Esophagus muscularis mucosa (tissue), 4 donors: ENCODE measurements at regions not wholly inside any gene's neighbourhood (a gene's known extent, or its start where the extent isn't known, plus 50 kb on each side); places are given as distances from the start of the nearest gene placed in this dataset.
"Not testable (repeated sequence)": the region's sequence is repeated elsewhere in the genome, so short reads cannot be mapped to it uniquely, and the experiment has no call there.

Experiments used
- DNase-seq: peaks from one replicate; pipeline ENCODE4 v3.0.0-alpha.2; 2017; ENCODE audit errors: extremely low spot score
- H3K27ac ChIP-seq, 4 donors: fragments of 200-600 bp; sonication (generic); replicated peaks in 1 of 4; 1 replicate in 3 of 4; 2 replicates in 1 of 4; pipeline ENCODE4 v1.5.1; 2016 to 2019; ENCODE audit warnings: mild to moderate bottlenecking in 1 of 4
- H3K27me3 ChIP-seq, 4 donors: fragments of 200-600 bp; sonication (generic); one replicate each; pipeline versions ENCODE4 v1.5.1 to v1.6.0; 2016 to 2019
- H3K36me3 ChIP-seq, 4 donors: fragments of 200-600 bp; sonication (generic); one replicate each; pipeline ENCODE4 v1.5.1; 2016 to 2019
- H3K4me1 ChIP-seq, 4 donors: fragments of 200-600 bp; sonication (generic); one replicate each; pipeline ENCODE4 v1.5.1; 2016 to 2019
- H3K4me3 ChIP-seq, 4 donors: fragments of 200-600 bp; sonication (generic); 1 replicate in 2 of 4; 2 replicates in 2 of 4; pipeline ENCODE4 v1.5.1; 2016 to 2019; ENCODE audit warnings: mild to moderate bottlenecking in 4 of 4, moderate library complexity in 1 of 4
- H3K9me3 ChIP-seq, 4 donors: fragments of 200-600 bp; sonication (generic); 1 replicate in 3 of 4; 2 replicates in 1 of 4; pipeline ENCODE4 v1.5.1; 2016 to 2019
- EP300 ChIP-seq: sonication (generic); formaldehyde crosslinking; IDR thresholded peaks from one replicate; pipeline ENCODE4 v1.6.1; 2017; ENCODE audit warnings: antibody characterized with exemption
- POLR2A ChIP-seq: fragments of 450-650 bp; IDR thresholded peaks from one replicate; pipeline ENCODE4 v1.6.1; 2017; ENCODE audit warnings: antibody characterized with exemption, moderate library complexity, mild to moderate bottlenecking, low read depth
- POLR2AphosphoS5 ChIP-seq, 2 donors: sonication (generic); formaldehyde crosslinking; IDR thresholded peaks; one replicate each; pipeline ENCODE4 v1.6.1; 2017; ENCODE audit warnings: antibody characterized with exemption in 2 of 2
- WGBS: methylation state at CpG from one replicate; pipeline ENCODE4 v1.1.5; 2018; 5-methylcytosine and 5-hydroxymethylcytosine counted together
- intact Hi-C: fragments of 100-400 bp; cut with DNase I; formaldehyde crosslinking; loops from one replicate; pipeline ENCODE4 v1.15.1; 2023
- TF ChIP-seq, protein P1 (sequence below), 3 experiments: fragments of 200-600 bp in 2 of 3; fragments of 450-650 bp in 1 of 3; sonication (generic) in 2 of 3; IDR thresholded peaks; one replicate each; pipeline ENCODE4 v1.5.1; 2017 to 2019; ENCODE audit warnings: antibody characterized with exemption in 3 of 3, mild to moderate bottlenecking in 2 of 3, moderate library complexity in 1 of 3

DNA sequence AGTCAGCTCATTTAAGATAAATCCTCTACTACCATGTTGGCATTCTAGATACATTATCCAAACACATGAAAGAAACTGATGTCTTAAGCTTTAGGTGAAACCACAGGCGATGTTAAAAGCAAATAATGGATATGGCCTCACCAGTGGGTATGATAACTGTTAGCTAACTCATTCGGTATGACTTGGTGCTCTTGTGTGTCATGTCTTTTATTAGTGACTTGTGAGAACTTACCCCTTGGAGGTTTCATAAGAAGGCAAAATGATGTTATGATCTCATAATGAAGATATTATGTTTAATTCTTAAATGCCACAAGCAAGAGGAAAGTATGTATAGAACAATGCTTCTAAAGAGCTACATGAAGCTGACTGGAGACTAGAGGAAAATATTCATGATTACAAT lies 1227.0 kb downstream of the EFNA5 start:
- Histone ChIP-seq H3K9me3 (no peaks in the 10 kb centered on the region), H3K27me3 (no peaks in the 10 kb centered on the region), H3K4me1 (no peaks in the 10 kb centered on the region), H3K36me3 (no peaks in the 10 kb centered on the region), H3K4me3 (no peak overlapping the region), H3K27ac (no peak overlapping the region)
- TF ChIP-seq POLR2AphosphoS5 (IDR thresholded peaks at IDR 0.05) (no peak), POLR2A (no peak), EP300 (no peak)
- TF ChIP-seq, protein P1, sequence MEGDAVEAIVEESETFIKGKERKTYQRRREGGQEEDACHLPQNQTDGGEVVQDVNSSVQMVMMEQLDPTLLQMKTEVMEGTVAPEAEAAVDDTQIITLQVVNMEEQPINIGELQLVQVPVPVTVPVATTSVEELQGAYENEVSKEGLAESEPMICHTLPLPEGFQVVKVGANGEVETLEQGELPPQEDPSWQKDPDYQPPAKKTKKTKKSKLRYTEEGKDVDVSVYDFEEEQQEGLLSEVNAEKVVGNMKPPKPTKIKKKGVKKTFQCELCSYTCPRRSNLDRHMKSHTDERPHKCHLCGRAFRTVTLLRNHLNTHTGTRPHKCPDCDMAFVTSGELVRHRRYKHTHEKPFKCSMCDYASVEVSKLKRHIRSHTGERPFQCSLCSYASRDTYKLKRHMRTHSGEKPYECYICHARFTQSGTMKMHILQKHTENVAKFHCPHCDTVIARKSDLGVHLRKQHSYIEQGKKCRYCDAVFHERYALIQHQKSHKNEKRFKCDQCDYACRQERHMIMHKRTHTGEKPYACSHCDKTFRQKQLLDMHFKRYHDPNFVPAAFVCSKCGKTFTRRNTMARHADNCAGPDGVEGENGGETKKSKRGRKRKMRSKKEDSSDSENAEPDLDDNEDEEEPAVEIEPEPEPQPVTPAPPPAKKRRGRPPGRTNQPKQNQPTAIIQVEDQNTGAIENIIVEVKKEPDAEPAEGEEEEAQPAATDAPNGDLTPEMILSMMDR (IDR thresholded peaks at IDR 0.05) = no peak
- intact Hi-C loops = no loop called here
- 80% methylated on average over 2 of the region's 2 CpGs for WGBS
- no peak for DNase-seq

DNA sequence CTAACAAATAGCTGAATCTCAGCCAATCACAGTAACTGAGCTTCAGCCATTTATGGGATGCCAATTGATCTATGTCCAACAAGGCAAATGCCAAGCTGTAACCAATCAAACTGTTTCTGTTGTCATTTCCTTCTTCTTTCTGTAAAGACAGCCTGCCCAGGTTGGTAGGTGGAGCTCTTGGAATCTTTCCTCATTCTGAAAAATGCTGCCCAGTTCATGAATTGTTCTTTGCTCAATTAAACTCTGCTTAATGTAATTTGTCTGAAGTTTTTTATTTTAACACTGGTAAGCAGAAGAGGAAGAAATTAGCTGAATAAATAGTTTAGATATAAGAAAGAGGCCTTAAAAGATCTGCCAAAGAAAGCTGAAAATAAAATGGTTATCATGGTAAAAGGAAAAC lies 1235.6 kb downstream of the EFNA5 start:
- Histone ChIP-seq H3K4me1 (no peaks in the 10 kb centered on the region), H3K36me3 (no peaks in the 10 kb centered on the region), H3K27me3 (no peaks in the 10 kb centered on the region), H3K9me3 (peaks cover 0 to 6% (median 2%) of the 10 kb centered on the region in 4 donors), H3K27ac (no peak overlapping the region), H3K4me3 (no peak overlapping the region)
- intact Hi-C loops = no loop called here
- no peak for TF ChIP-seq EP300
- TF ChIP-seq POLR2A = no peak
- TF ChIP-seq POLR2AphosphoS5 (IDR thresholded peaks at IDR 0.05) = no peak
- TF ChIP-seq, protein P1 (IDR thresholded peaks at IDR 0.05) = no peak
- no peak for DNase-seq

DNA sequence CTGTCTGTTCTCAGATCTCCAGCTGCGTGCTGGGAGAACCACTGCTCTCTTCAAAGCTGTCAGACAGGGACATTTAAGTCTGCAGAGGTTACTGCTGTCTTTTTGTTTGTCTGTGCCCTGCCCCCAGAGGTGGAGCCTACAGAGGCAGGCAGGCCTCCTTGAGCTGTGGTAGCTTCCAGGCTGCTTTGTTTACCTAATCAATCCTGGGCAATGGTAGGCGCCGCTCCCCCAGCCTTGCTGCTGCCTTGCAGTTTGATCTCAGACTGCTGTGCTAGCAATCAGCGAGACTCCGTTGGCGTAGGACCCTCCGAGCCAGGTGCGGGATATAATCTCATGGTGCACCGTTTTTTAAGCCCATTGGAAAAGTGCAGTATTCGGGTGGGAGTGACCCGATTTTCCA lies 1240.0 kb downstream of the EFNA5 start:
- WGBS = 96% methylated on average over 9 of the region's 11 CpGs
- H3K4me1 ChIP-seq, H3K27me3 ChIP-seq, H3K9me3 ChIP-seq, H3K27ac ChIP-seq, H3K4me3 ChIP-seq, DNase-seq, intact Hi-C loops, H3K36me3 ChIP-seq: not testable (repeated sequence)

DNA sequence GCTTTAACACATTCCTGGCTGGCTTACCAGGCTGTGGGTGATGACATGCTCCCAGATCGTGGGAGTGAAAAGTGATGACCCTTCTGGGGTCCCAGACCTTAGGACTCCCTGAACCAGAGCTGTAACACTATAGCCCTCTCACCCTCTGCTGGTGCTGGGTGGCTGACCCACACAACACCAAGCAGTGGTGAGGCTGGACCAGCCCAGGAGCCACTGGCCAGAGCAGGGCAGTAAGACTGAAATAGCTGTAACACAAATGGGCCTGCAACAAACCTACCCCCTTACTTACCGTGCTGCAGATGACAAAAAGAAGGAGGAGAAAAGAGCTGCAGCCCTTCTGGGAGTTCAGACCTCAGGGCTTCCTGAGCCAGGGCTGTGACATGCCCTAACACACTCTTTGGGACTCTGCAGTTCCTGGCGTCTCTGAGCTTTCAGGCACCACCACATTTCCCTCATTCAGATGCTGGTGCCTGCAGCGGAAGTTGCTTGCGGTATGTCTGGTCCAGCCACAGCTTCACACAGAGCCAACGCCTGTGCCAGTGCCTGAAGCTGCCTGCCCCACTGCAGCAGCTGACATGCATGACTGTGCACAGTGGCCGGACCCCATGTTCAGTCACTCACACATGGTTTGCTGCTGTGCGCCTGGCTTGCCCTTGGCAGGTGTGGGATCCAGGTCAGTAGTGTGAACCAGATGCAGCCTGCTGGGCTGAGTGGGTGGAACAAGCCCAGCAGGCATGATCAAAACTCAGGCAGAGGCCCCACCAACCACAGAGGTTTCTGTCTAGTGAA lies 1247.4 kb downstream of the EFNA5 start:
- WGBS = 93% methylated on average over 8 of the region's 8 CpGs
- no peak overlapping the region for H3K4me3 ChIP-seq

DNA sequence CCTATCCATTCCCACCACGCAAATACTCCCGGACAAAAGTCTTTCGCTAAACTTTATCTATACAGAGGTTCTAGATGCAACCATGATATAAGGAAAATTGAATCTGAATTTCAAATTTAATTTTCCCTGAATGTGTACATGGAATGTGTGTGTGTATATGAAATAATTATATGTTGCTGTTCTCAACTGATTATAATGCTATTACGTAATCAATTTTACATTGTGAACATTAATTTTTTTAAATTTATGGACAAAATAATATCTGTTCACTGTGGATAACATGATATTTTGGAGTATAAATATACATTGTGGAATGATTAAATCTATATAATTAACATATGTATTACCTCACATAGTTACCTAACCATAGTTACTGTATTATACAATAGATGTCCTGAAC lies 1250.6 kb downstream of the EFNA5 start:
- intact Hi-C loops = no loop called here
- Histone ChIP-seq H3K27me3 (no peaks in the 10 kb centered on the region), H3K36me3 (no peaks in the 10 kb centered on the region), H3K4me1 (no peaks in the 10 kb centered on the region), H3K27ac (no peak overlapping the region), H3K4me3 (no peak overlapping the region), H3K9me3 (no peaks in the 10 kb centered on the region)
- TF ChIP-seq, protein P1 (IDR thresholded peaks at IDR 0.05) = no peak
- TF ChIP-seq EP300 = no peak
- no peak for TF ChIP-seq POLR2A
- TF ChIP-seq POLR2AphosphoS5 (IDR thresholded peaks at IDR 0.05) = no peak
- no peak for DNase-seq
- whole genome bisulfite sequencing = 86% methylated on average over 4 of the region's 4 CpGs

More for the DNA sequence above, 1247.4 kb downstream of the EFNA5 start:
- Histone ChIP-seq H3K9me3 (no peaks in the 10 kb centered on the region), H3K36me3 (no peaks in the 10 kb centered on the region), H3K27me3 (no peaks in the 10 kb centered on the region), H3K27ac (no peak overlapping the region), H3K4me1 (no peaks in the 10 kb centered on the region)
- DNase-seq = no peak
- intact Hi-C loops = no loop called here
- TF ChIP-seq EP300 = no peak
- TF ChIP-seq POLR2A = no peak
- no peak for TF ChIP-seq POLR2AphosphoS5 (IDR thresholded peaks at IDR 0.05)
- TF ChIP-seq, protein P1 (IDR thresholded peaks at IDR 0.05) = no peak
